HAP-1 (cell line): ENCODE measurements at regions not wholly inside any gene's neighbourhood (a gene's known extent, or its start where the extent isn't known, plus 50 kb on each side); places are given as distances from the start of the nearest gene placed in this dataset.
"Not testable (repeated sequence)": the region's sequence is repeated elsewhere in the genome, so short reads cannot be mapped to it uniquely, and the experiment has no call there.

Experiments
- DNase-seq, 2 experiments: peaks; one replicate each; pipeline ENCODE4 v3.0.0-alpha.2; 2016 to 2020; ENCODE audit warnings: low spot score in 2 of 2
- H3K27me3 ChIP-seq: fragments of 250-450 bp; sonication (Bioruptor Pico); 2 replicates; pipeline ENCODE4 v1.5.1; 2020; ENCODE audit warnings: low read depth, mild to moderate bottlenecking, moderate library complexity
- H3K36me3 ChIP-seq: fragments of 250-450 bp; sonication (Bioruptor Pico); replicated peaks from 2 replicates; pipeline ENCODE4 v1.5.1; 2020; ENCODE audit warnings: mild to moderate bottlenecking
- H3K4me1 ChIP-seq: fragments of 250-450 bp; sonication (Bioruptor Pico); 2 replicates; pipeline ENCODE4 v1.5.1; 2020; ENCODE audit warnings: mild to moderate bottlenecking
- H3K4me3 ChIP-seq: fragments of 250-450 bp; sonication (Bioruptor Pico); 2 replicates; pipeline ENCODE4 v1.5.1; 2020; ENCODE audit warnings: mild to moderate bottlenecking, moderate library complexity
- H3K9me3 ChIP-seq: fragments of 250-450 bp; sonication (Bioruptor Pico); 2 replicates; pipeline ENCODE4 v1.5.1; 2020; ENCODE audit warnings: mild to moderate bottlenecking, moderate library complexity
- in situ Hi-C: fragments of 300-500 bp; cut with MboI; formaldehyde crosslinking; loops from 3 replicates; pipeline ENCODE4 v1.14.3; 2020; ENCODE audit warnings: low sequenced_read_pairs, inconsistent platforms, mixed read lengths

DNA sequence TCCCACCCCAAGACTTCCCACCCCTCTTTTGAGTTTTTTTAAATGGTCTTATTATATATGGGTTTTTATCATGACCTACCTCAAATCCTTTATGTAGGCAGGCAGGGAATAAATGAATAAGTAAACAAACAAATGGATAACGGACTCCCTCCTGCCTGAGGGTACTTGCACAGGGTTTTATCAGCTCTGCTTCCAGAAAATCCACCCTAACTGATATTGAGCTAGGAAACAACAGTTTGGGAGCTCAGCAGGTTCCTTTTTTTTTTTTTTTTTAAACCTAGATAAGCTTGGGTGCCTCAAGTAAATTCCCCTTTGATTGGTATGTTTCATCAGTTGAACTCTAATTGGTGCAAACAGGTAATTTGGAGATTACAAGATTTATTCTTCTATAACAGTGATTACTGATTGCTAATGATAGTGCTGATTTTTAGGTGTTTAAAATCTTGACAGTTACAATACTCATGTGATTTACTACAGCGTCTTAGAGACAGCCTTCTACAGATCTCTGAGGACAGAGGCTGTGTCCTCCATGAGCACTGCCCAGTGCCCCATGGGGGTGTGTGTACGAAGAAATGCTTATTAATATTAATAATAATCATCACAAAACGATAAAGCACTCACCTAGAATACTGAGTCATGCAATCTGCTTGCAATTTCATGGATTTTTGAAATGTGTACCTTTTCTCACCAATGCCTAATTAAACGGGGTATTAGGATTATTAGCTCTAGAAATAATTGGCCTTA is 347.4 kb downstream of the RRAGC start:
- peaks cover 21% of the 10 kb centered on the region for H3K27me3 ChIP-seq
- no peak overlapping the region for H3K4me3 ChIP-seq
- in situ Hi-C loops = no loop called here
- H3K4me1 ChIP-seq = no peaks in the 10 kb centered on the region
- H3K9me3 ChIP-seq = no peaks in the 10 kb centered on the region
- no peaks in the 10 kb centered on the region for H3K36me3 ChIP-seq
- no peak for DNase-seq

DNA sequence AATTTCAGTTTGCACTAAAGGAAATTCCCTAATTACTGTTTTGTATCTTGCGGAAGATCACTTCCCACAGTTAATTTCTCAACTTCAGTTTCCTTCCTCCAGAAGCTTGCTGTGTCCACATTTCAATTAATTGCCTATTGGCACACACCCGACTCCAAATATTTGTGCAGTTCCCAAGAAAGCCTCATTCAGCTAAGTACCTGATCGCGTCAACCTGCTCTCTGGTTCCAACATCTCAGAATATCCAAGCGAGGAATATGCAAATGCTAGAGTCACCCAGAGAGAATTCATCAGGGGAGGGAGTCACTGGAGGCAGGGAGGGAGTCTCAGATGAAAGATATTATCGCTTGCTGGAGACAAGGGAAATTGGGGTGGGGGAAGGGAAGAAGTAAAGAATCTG is 351.3 kb downstream of the RRAGC start:
- Histone ChIP-seq H3K36me3 (no peaks in the 10 kb centered on the region), H3K27me3 (peaks cover 32% of the 10 kb centered on the region), H3K4me1 (no peaks in the 10 kb centered on the region), H3K9me3 (no peaks in the 10 kb centered on the region), H3K4me3 (no peak overlapping the region)
- no peak for DNase-seq
- in situ Hi-C loops = no loop called here

DNA sequence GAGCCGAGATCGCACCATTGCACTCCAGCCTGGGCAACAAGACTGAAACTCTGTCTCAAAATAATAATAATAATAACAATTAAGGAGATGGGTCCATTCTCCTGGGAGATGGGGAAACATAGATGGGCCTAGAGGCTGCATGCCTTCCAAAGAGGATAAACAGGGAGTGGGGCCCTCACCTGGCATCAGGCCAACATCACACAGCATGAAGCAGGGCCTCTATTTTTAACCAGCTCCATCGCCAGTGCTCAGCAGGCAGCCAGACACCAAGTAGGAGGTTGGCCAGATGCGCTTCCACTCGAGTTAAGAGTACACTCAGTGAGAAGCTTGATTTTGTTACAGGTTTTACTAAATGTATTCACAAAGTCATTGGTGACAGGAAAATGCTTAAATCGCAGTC is 352.0 kb downstream of the RRAGC start:
- Histone ChIP-seq H3K36me3 (no peaks in the 10 kb centered on the region), H3K4me3 (no peak overlapping the region), H3K9me3 (no peaks in the 10 kb centered on the region), H3K4me1 (no peaks in the 10 kb centered on the region), H3K27me3 (peaks cover 36% of the 10 kb centered on the region)
- no peak for DNase-seq
- in situ Hi-C loops = no loop called here

DNA sequence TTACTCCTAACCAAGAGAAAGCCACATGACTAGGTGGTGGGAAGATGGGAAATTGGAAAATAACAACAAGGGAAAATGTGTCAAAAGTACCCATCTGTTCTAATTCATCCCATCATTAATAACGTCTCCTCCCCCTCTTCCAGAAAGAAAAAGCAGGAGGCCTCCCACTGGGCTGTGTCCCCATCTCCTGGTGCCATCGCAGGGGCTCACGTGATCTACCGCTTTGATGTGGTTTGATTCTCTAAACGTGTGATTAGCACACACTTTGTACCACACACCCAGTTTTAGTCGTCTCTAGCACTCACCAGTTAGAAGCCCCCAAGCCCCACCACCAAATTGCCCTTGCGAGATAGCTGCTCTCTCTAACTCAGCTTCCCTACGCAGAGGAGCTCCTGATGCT is 353.6 kb downstream of the RRAGC start:
- no peak for DNase-seq
- Histone ChIP-seq H3K4me1 (no peaks in the 10 kb centered on the region), H3K27me3 (peaks cover 32% of the 10 kb centered on the region), H3K4me3 (no peak overlapping the region), H3K36me3 (no peaks in the 10 kb centered on the region), H3K9me3 (no peaks in the 10 kb centered on the region)
- in situ Hi-C loops = no loop called here

DNA sequence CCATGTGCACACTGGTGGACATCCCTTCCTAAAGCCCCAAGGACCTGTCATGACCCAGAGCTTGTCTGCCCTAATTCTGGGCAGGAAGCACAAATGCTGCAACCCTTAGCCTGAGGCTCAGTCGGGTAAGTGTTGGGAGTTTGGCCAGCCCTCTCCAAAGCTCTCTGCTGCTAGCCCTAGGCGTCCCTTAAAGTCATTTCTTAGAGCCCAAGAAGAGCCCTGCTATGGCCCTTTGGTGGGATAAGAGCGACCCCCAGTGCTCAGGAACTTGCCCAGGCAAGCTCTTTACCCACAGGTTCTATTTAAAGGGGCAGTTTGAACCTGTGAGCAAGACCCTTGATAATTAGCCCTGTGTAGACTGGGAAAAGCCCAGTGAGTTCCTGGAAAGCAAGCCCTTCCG is 356.8 kb downstream of the RRAGC start:
- peaks cover 22% of the 10 kb centered on the region for H3K27me3 ChIP-seq
- DNase-seq = peak in 1 of 2 experiments; percentile 18
- in situ Hi-C loops = no loop called here
- no peaks in the 10 kb centered on the region for H3K36me3 ChIP-seq
- H3K4me1 ChIP-seq = no peaks in the 10 kb centered on the region
- no peak overlapping the region for H3K4me3 ChIP-seq
- no peaks in the 10 kb centered on the region for H3K9me3 ChIP-seq

DNA sequence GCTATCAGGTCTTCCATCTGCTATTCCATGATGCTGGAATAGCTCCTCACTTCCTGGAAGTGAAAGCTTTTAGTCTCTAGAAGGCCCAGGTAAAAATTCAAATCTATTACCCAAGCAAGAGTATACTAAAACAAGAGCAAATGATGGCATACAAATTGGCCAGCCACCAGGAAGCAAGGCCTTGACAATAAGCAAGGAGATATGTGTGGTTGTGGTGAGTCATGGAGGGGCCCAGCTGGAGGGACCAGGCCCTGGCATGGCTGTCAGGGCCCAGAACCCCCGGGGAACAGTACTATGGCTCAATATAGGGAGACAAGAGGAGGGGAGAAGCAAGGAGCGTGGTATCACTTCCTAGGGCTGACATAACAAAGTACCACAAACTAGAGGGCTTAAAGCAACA is 358.7 kb downstream of the RRAGC start:
- Histone ChIP-seq H3K36me3 (no peaks in the 10 kb centered on the region), H3K4me3 (no peak overlapping the region), H3K27me3 (peaks cover 16% of the 10 kb centered on the region), H3K9me3 (no peaks in the 10 kb centered on the region), H3K4me1 (no peaks in the 10 kb centered on the region)
- no peak for DNase-seq
- in situ Hi-C loops = no loop called here

- Histone ChIP-seq H3K9me3 (no peaks in the 10 kb centered on the region), H3K27me3 (peaks cover 14% of the 10 kb centered on the region), H3K4me1 (no peaks in the 10 kb centered on the region), H3K4me3 (no peak overlapping the region), H3K36me3 (no peaks in the 10 kb centered on the region)
- in situ Hi-C loops = no loop called here
- DNase-seq = peak in 1 of 2 experiments; percentile 24
Measured at GRCh38 chr1:38500352-38500751, 359.2 kb downstream of the RRAGC start.

DNA sequence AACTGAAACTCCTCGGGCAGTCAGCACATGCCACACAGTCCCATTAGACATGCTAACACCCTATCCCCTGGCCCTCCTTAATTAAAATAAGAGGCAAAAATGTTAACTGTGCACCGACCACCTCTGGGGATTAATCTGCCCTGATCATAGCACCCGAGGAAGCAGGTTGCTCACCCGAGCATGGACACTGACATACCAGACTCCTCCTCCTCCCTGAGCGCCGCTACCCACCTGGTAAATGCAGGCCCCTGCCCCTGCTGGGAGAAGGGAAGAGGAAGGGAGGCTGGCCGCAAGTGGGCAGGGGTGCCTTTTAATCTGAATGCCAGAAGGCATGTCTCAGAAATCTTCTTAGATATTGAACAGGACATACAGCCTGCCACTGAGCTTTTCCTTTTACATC is 360.9 kb downstream of the RRAGC start:
- H3K4me3 ChIP-seq = no peak overlapping the region
- DNase-seq = no peak
- H3K9me3 ChIP-seq = no peaks in the 10 kb centered on the region
- peaks cover 11% of the 10 kb centered on the region for H3K27me3 ChIP-seq
- H3K4me1 ChIP-seq = no peaks in the 10 kb centered on the region
- in situ Hi-C loops = no loop called here
- no peaks in the 10 kb centered on the region for H3K36me3 ChIP-seq

DNA sequence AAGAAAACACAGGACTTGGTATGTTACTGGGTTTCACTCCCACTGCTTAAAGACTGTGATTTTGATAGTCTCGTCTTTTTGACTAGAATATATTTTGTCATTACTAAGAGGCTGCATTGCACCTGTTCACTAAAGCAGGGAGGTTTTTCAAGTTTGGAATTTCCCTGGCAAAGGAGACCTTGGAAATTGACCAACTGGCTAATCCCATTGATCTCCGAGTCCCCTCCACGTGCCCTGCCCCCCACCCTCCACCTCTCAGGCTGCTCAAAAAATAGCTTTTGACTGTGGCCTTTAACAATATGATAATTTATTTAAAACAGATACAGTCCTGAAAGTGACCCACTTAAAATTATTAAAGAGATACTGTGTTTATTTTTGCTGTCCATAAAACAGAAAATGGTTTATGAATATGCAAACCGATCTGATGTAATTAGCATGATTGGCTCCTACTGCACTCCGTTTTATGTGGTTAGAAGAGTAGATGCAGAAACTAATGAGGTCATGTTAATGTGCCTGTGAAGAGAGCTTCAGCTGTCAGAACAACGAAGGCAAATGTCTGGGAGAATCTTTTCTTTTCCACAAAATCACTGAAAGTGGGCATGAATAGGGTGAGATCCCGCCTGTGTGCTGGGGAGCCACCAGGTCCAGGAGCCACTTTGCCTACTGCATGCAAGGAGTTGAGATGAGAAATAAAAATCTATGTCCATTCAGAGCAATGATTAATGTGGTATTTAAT is 361.5 kb downstream of the RRAGC start:
- H3K27me3 ChIP-seq = peaks cover 9% of the 10 kb centered on the region
- H3K9me3 ChIP-seq = no peaks in the 10 kb centered on the region
- no peaks in the 10 kb centered on the region for H3K36me3 ChIP-seq
- in situ Hi-C loops = no loop called here
- H3K4me3 ChIP-seq = no peak overlapping the region
- DNase-seq = no peak
- H3K4me1 ChIP-seq = no peaks in the 10 kb centered on the region

DNA sequence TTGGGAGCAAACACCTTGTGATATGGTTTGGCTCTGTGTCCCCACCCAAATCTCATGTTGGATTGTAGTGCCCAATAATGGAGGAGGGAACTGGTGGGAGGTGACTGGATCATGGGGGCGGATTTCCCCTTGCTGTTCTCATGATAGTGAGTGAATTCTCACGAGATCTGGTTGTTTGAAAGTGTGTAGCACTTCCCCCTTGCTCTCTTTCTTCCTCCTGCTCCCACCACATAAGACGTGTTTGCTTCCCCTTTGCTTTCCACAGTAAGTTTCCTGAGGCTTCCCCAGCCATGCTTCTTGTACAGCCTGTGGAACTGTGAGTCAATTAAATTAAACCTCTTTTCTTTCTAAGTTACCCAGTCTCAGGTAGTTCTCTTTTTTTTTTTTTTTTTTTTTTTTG is 366.3 kb downstream of the RRAGC start:
- H3K36me3 ChIP-seq, DNase-seq, H3K4me1 ChIP-seq, H3K9me3 ChIP-seq, H3K4me3 ChIP-seq, in situ Hi-C loops, H3K27me3 ChIP-seq: not testable (repeated sequence)

- Histone ChIP-seq H3K36me3 (no peaks in the 10 kb centered on the region), H3K27me3 (no peaks in the 10 kb centered on the region; the same call in 1 of the 2 replicates), H3K4me3 (no peak overlapping the region), H3K9me3 (no peaks in the 10 kb centered on the region; the same call in 1 of the 2 replicates), H3K4me1 (no peaks in the 10 kb centered on the region)
- in situ Hi-C loops = loop anchor here (10.0 kb wide), 1 partner anchor 465 kb away; no protein-coding TSS in a partner anchor
- peak; percentile 29 to 84 for DNase-seq
Measured at GRCh38 chr1:38489844-38490270, 369.7 kb downstream of the RRAGC start.

- no peaks in the 10 kb centered on the region; the same call in 1 of the 2 replicates for H3K9me3 ChIP-seq
- DNase-seq = no peak
- H3K4me3 ChIP-seq = no peak overlapping the region
- in situ Hi-C loops = loop anchor here (10.0 kb wide), 1 partner anchor 464 kb away; no protein-coding TSS in a partner anchor
- H3K36me3 ChIP-seq = no peaks in the 10 kb centered on the region
- no peaks in the 10 kb centered on the region; the same call in 1 of the 2 replicates for H3K27me3 ChIP-seq
- H3K4me1 ChIP-seq = no peaks in the 10 kb centered on the region
Measured at GRCh38 chr1:38488162-38488898, 371.2 kb downstream of the RRAGC start.

DNA sequence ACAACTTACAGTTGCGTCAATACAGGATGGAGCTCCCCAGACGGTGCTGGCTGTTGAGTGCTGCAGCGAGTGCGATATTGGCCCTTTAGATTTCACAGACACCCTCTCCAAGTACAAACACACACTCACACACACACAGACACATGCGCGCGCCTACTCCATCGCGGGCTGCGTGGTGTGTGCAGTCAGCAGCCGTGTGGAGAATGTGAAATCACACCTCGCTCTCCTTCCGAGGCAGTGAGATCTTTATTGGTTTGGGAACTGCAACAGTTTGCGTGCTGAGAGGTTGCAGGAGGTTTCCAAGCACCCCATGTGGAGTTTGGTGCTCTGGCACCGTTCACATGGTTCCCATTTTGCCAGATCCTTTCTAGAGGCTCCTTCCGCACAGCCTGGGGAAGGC is 372.2 kb downstream of the RRAGC start:
- DNase-seq = no peak
- H3K36me3 ChIP-seq = no peaks in the 10 kb centered on the region
- in situ Hi-C loops = loop anchor here (10.0 kb wide), 1 partner anchor 463 kb away; no protein-coding TSS in a partner anchor
- no peaks in the 10 kb centered on the region; the same call in 1 of the 2 replicates for H3K9me3 ChIP-seq
- H3K27me3 ChIP-seq = no peaks in the 10 kb centered on the region; the same call in 1 of the 2 replicates
- H3K4me3 ChIP-seq = no peak overlapping the region
- H3K4me1 ChIP-seq = no peaks in the 10 kb centered on the region
